WTC11 (cell line): ENCODE measurements at regions not wholly inside any gene's neighbourhood (a gene's known extent, or its start where the extent isn't known, plus 50 kb on each side); places are given as distances from the start of the nearest gene placed in this dataset.

ENCODE experiments used
- ATAC-seq: fragments of 200-7000 bp; cut with Tn5 transposase; 2 replicates; pipeline ENCODE4 v1.10.0; 2021; ENCODE audit warnings: mild to moderate bottlenecking, moderate library complexity
- CTCF ChIA-PET: fragments of 300-600 bp; sonication (Branson Sonifier 250); formaldehyde crosslinking; loops from one replicate; lab custom pipeline; 2021; ENCODE audit warnings: antibody characterized with exemption; lab: Charles Lee
- POLR2A ChIA-PET: fragments of 350-600 bp; sonication (Branson Sonifier 250); formaldehyde crosslinking; loops from one replicate; lab custom pipeline; 2021; ENCODE audit warnings: antibody characterized with exemption; lab: Charles Lee
- DNase-seq: peaks from one replicate; pipeline ENCODE4 v3.0.0; 2021; ENCODE audit warnings: low spot score
- H3K27ac Mint-ChIP-seq: 2 replicates; pipeline ENCODE4 v1.8.0; 2021; ENCODE audit warnings: mixed read lengths
- H3K27me3 Mint-ChIP-seq: 2 replicates; pipeline ENCODE4 v1.8.0; 2021; ENCODE audit warnings: low read depth, mild to moderate bottlenecking, moderate library complexity, mixed read lengths
- H3K36me3 Mint-ChIP-seq: 2 replicates; pipeline ENCODE4 v1.8.0; 2021; ENCODE audit warnings: mixed read lengths
- H3K4me1 Mint-ChIP-seq: 2 replicates; pipeline ENCODE4 v1.8.0; 2022; ENCODE audit warnings: mixed read lengths
- H3K4me3 Mint-ChIP-seq: 2 replicates; pipeline ENCODE4 v1.8.0; 2021; ENCODE audit warnings: mild to moderate bottlenecking, moderate library complexity, mixed read lengths
- H3K9me3 Mint-ChIP-seq: 2 replicates; pipeline ENCODE4 v1.8.0; 2021; ENCODE audit warnings: mixed read lengths
- AFF4 ChIP-seq: sonication (generic); formaldehyde crosslinking; IDR thresholded peaks from 2 replicates; pipeline ENCODE4 v1.8.1; 2023; ENCODE audit warnings: mild to moderate bottlenecking, missing genetic modification reagents, borderline replicate concordance
- CDX4 ChIP-seq: fragments of 250-450 bp; sonication (Bioruptor Pico); IDR thresholded peaks from 2 replicates; pipeline ENCODE4 v1.9.0; 2021; ENCODE audit warnings: moderate library complexity, mild to moderate bottlenecking, inconsistent platforms, borderline replicate concordance
- CREM ChIP-seq: sonication (generic); formaldehyde crosslinking; IDR thresholded peaks from 2 replicates; pipeline ENCODE4 v1.8.1; 2022; ENCODE audit warnings: mild to moderate bottlenecking, missing genetic modification reagents, moderate library complexity
- E2F5 ChIP-seq: sonication (generic); formaldehyde crosslinking; IDR thresholded peaks from 2 replicates; pipeline ENCODE4 v1.8.1; 2022; ENCODE audit warnings: mild to moderate bottlenecking, moderate library complexity, missing genetic modification reagents
- EMX1 ChIP-seq: fragments of 250-450 bp; sonication (Bioruptor Pico); IDR thresholded peaks from 2 replicates; pipeline ENCODE4 v1.8.0; 2021; ENCODE audit warnings: mild to moderate bottlenecking
- ESRRA ChIP-seq: sonication (generic); formaldehyde crosslinking; IDR thresholded peaks from 2 replicates; pipeline ENCODE4 v1.8.1; 2022; ENCODE audit warnings: mild to moderate bottlenecking, missing genetic modification reagents, borderline replicate concordance
- ETV6 ChIP-seq: sonication (generic); formaldehyde crosslinking; IDR thresholded peaks from 2 replicates; pipeline ENCODE4 v1.8.1; 2022; ENCODE audit warnings: mild to moderate bottlenecking, missing genetic modification reagents
- FOXK1 ChIP-seq: sonication (generic); formaldehyde crosslinking; IDR thresholded peaks from 2 replicates; pipeline ENCODE4 v1.8.0; 2022; ENCODE audit warnings: mild to moderate bottlenecking, moderate library complexity, missing genetic modification reagents
- FOXP1 ChIP-seq: sonication (generic); formaldehyde crosslinking; IDR thresholded peaks from 2 replicates; pipeline ENCODE4 v1.8.0; 2022; ENCODE audit warnings: missing genetic modification reagents, mild to moderate bottlenecking, moderate library complexity, borderline replicate concordance
- HMGXB4 ChIP-seq: sonication (generic); formaldehyde crosslinking; IDR thresholded peaks from 2 replicates; pipeline ENCODE4 v1.8.1; 2023; ENCODE audit warnings: mild to moderate bottlenecking, moderate library complexity, missing genetic modification reagents
- MAX ChIP-seq: sonication (generic); formaldehyde crosslinking; IDR thresholded peaks from 2 replicates; pipeline ENCODE4 v1.8.0; 2022; ENCODE audit warnings: mild to moderate bottlenecking, missing genetic modification reagents
- NFE2L1 ChIP-seq: sonication (generic); formaldehyde crosslinking; IDR thresholded peaks from 2 replicates; pipeline ENCODE4 v1.8.1; 2023; ENCODE audit warnings: missing genetic modification reagents
- PREB ChIP-seq: sonication (generic); formaldehyde crosslinking; IDR thresholded peaks from 2 replicates; pipeline ENCODE4 v1.8.1; 2022; ENCODE audit warnings: mild to moderate bottlenecking, missing genetic modification reagents, moderate library complexity, borderline replicate concordance
- PRRX2 ChIP-seq: fragments of 250-450 bp; sonication (Bioruptor Pico); IDR thresholded peaks from 2 replicates; pipeline ENCODE4 v1.8.0; 2021; ENCODE audit warnings: mild to moderate bottlenecking
- RORB ChIP-seq: fragments of 250-450 bp; sonication (Bioruptor Pico); IDR thresholded peaks from 2 replicates; pipeline ENCODE4 v1.9.0; 2021; ENCODE audit warnings: mild to moderate bottlenecking
- TEAD1 ChIP-seq: sonication (generic); formaldehyde crosslinking; IDR thresholded peaks from 2 replicates; pipeline ENCODE4 v1.8.0; 2022; ENCODE audit warnings: mild to moderate bottlenecking, missing genetic modification reagents
- USF1 ChIP-seq: sonication (generic); formaldehyde crosslinking; IDR thresholded peaks from 2 replicates; pipeline ENCODE4 v1.8.0; 2022; ENCODE audit warnings: mild to moderate bottlenecking, missing genetic modification reagents
- ZBTB21 ChIP-seq: sonication (generic); formaldehyde crosslinking; IDR thresholded peaks from 2 replicates; pipeline ENCODE4 v1.8.1; 2023; ENCODE audit warnings: mild to moderate bottlenecking, missing genetic modification reagents, borderline replicate concordance
- ZMAT4 ChIP-seq: fragments of 250-450 bp; sonication (Bioruptor Pico); IDR thresholded peaks from 2 replicates; pipeline ENCODE4 v1.9.0; 2021; ENCODE audit warnings: mild to moderate bottlenecking
- ZNF317 ChIP-seq: sonication (generic); formaldehyde crosslinking; IDR thresholded peaks from 2 replicates; pipeline ENCODE4 v1.8.1; 2023; ENCODE audit warnings: low read depth, mild to moderate bottlenecking, moderate library complexity, missing genetic modification reagents, borderline replicate concordance
- ZNF423 ChIP-seq: fragments of 250-450 bp; sonication (Bioruptor Pico); IDR thresholded peaks from 2 replicates; pipeline ENCODE4 v2.1.2; 2022; ENCODE audit warnings: mild to moderate bottlenecking, moderate library complexity

- no peak for DNase-seq
- ChIA-PET POLR2A (no interaction called here), CTCF (no interaction called here)
- H3K4me1 Mint-ChIP-seq: no peaks in the 10 kb centered on the region
- H3K4me3 Mint-ChIP-seq: no peak overlapping the region
- H3K36me3 Mint-ChIP-seq: peaks cover 15% of the 10 kb centered on the region
- H3K27me3 Mint-ChIP-seq: no peaks in the 10 kb centered on the region; the same call in 1 of the 2 replicates
- no peak overlapping the region for H3K27ac Mint-ChIP-seq
- peaks cover 19% of the 10 kb centered on the region for H3K9me3 Mint-ChIP-seq
- ATAC-seq: no peak
- TF ChIP-seq HMGXB4 (no peak), NFE2L1 (CRISPR knock-in tag) (no peak), MAX (CRISPR knock-in tag) (no peak), PRRX2 (CRISPR knock-in tag) (no peak), CREM (CRISPR knock-in tag) (no peak), USF1 (CRISPR knock-in tag) (no peak)
Measured at GRCh38 chr16:58884141-58884540, 150.0 kb upstream of the GOT2 start.

GRCh38 chr16:58883131-58883530, 149.0 kb upstream of the GOT2 start:
- Mint-ChIP-seq H3K27me3 (peaks cover 2% of the 10 kb centered on the region; the same call in 1 of the 2 replicates), H3K36me3 (peaks cover 25% of the 10 kb centered on the region), H3K27ac (no peak overlapping the region), H3K9me3 (peaks cover 29% of the 10 kb centered on the region), H3K4me3 (no peak overlapping the region), H3K4me1 (no peaks in the 10 kb centered on the region)
- no peak for TF ChIP-seq EMX1
- no peak for TF ChIP-seq ZNF423 (CRISPR knock-in tag)
- TF ChIP-seq ETV6: no peak
- TF ChIP-seq AFF4 (CRISPR knock-in tag): no peak
- no peak for TF ChIP-seq ESRRA (CRISPR knock-in tag)
- no peak for TF ChIP-seq CDX4 (CRISPR knock-in tag)
- TF ChIP-seq FOXP1 (CRISPR knock-in tag): no peak
- TF ChIP-seq ZMAT4: no peak
- TF ChIP-seq PREB (CRISPR knock-in tag): no peak
- TF ChIP-seq E2F5 (CRISPR knock-in tag): no peak
- no peak for TF ChIP-seq ZNF317 (CRISPR knock-in tag)
- no peak for TF ChIP-seq TEAD1 (CRISPR knock-in tag)
- TF ChIP-seq RORB: no peak
- TF ChIP-seq ZBTB21: no peak
- TF ChIP-seq FOXK1 (CRISPR knock-in tag): no peak
- ATAC-seq (no peak), DNase-seq (no peak)
- POLR2A ChIA-PET: no interaction called here
- CTCF ChIA-PET: no interaction called here
